ENCODE measurements at regions not wholly inside any gene's neighbourhood (a gene's known extent, or its start where the extent isn't known, plus 50 kb on each side); places are given as distances from the start of the nearest gene placed in this dataset.

- TF ChIP-seq, protein P1, sequence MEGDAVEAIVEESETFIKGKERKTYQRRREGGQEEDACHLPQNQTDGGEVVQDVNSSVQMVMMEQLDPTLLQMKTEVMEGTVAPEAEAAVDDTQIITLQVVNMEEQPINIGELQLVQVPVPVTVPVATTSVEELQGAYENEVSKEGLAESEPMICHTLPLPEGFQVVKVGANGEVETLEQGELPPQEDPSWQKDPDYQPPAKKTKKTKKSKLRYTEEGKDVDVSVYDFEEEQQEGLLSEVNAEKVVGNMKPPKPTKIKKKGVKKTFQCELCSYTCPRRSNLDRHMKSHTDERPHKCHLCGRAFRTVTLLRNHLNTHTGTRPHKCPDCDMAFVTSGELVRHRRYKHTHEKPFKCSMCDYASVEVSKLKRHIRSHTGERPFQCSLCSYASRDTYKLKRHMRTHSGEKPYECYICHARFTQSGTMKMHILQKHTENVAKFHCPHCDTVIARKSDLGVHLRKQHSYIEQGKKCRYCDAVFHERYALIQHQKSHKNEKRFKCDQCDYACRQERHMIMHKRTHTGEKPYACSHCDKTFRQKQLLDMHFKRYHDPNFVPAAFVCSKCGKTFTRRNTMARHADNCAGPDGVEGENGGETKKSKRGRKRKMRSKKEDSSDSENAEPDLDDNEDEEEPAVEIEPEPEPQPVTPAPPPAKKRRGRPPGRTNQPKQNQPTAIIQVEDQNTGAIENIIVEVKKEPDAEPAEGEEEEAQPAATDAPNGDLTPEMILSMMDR (IDR thresholded peaks at IDR 0.05; ENCODE audit: insufficient read depth, low read length, poor library complexity, severe bottlenecking), result no peak
- TF ChIP-seq EZH2phosphoT487 (conservative IDR thresholded peaks at IDR 0.05; ENCODE audit: low read length), result no peak
Observed at GRCh38 chr4:66034262-66034661, 364.0 kb upstream of the EPHA5 start.

All from SU-DHL-6 (cell line).